ENCODE measurements at regions not wholly inside any gene's neighbourhood (a gene's known extent, or its start where the extent isn't known, plus 50 kb on each side); places are given as distances from the start of the nearest gene placed in this dataset.
A peak's percentile ranks its signal among the peaks of the same experiment; 100 is the strongest.

DNA sequence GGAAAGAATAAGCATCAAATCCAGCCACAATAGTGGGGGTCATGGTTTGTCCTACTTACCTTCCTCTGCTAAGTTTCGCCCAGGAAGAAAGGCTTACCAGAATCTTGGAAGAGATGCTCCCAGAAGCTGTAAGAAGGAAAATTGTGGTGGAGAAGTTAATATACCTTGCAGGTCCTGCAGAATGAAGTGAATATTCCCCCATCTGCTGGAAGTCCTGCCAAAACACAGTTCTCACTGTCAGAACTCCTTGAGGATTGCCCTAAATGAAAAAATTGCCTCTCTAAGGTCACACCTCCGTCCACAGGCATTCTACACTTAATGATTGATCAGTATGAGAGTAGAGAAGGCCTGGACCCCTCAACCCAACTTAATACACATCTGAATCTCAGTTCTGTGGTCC is 78.4 kb upstream of the RGS21 start:
- in situ Hi-C loops (cut with HindIII; ENCODE audit: low pct_unique_long_range_greater_than_20kb, low sequenced_read_pairs) = no loop called here
- peak in 1 of 2 experiments; percentile 49 for DNase-seq (ENCODE audit: low read depth in 1 of 2, low spot score in 1 of 2)
- no peak for TF ChIP-seq JUND (IDR thresholded peaks at IDR 0.05; ENCODE audit: low read depth)

DNA sequence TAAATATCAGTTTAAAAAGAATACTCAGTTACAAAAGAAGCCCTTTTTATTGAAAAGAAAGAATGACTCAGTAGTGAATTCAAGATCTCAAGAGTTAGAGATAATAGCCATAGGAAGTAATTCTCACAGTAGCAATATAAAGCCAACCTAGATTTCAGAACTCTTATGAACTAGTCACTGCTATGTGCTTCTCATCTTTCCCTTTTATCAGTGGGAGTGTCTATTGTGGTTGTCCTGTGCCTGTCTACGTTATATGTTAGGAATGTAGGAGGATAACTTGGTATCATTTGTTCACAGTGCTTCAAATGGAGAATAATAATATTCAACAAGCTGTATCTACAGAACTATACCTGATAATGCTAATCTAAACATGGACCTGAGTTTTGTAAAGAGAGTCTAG is 73.1 kb upstream of the RGS21 start:
- in situ Hi-C loops (cut with HindIII; ENCODE audit: low pct_unique_long_range_greater_than_20kb, low sequenced_read_pairs) = no loop called here
- DNase-seq (ENCODE audit: low read depth in 1 of 2, low spot score in 1 of 2) = no peak
- TF ChIP-seq JUND (IDR thresholded peaks at IDR 0.05; ENCODE audit: low read depth) = no peak

DNA sequence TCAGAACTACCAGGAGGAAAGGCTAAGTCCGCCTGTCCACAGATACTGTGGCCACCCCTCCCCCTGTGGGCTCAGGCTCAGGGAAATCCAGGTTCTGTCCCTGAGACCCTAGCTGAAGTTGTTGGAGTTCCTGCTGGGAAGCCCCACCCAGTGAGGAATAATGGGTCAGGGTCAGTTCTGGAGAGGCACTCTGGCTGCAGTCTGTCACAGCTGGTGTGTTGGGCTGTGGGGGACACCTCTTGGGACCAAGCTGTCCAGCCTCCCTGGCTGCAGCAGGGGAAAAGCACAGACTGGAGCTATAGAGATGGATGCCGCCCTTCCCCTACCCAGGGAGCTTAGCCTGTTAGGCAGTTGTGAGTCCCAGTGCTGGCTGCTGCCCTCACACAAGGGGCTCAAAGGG is 65.1 kb upstream of the RGS21 start:
- in situ Hi-C loops (cut with HindIII; ENCODE audit: low pct_unique_long_range_greater_than_20kb, low sequenced_read_pairs) = no loop called here
- no peak for DNase-seq (ENCODE audit: low read depth in 1 of 2, low spot score in 1 of 2)
- TF ChIP-seq JUND (IDR thresholded peaks at IDR 0.05; ENCODE audit: low read depth) = no peak

DNA sequence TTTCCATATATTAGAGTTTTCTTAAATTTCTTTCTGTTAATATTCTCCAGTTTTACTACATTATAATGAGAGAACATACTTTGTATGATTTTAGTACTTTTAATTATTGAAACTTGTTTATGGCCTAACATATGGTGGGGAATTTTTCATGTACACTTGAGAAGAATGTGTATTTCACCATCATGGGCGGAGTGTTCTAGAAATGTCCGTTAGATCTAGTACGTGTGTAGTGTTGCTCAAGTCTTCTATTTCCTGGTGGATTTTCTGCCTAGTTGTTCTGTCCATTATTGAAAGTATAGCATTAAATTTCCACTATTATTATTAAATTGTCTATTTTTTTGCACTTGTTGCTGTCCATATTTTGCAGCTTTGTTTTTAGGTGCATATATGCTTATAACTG is 64.0 kb upstream of the RGS21 start:
- TF ChIP-seq JUND (IDR thresholded peaks at IDR 0.05; ENCODE audit: low read depth) = no peak
- DNase-seq (ENCODE audit: low read depth in 1 of 2, low spot score in 1 of 2) = no peak

DNA sequence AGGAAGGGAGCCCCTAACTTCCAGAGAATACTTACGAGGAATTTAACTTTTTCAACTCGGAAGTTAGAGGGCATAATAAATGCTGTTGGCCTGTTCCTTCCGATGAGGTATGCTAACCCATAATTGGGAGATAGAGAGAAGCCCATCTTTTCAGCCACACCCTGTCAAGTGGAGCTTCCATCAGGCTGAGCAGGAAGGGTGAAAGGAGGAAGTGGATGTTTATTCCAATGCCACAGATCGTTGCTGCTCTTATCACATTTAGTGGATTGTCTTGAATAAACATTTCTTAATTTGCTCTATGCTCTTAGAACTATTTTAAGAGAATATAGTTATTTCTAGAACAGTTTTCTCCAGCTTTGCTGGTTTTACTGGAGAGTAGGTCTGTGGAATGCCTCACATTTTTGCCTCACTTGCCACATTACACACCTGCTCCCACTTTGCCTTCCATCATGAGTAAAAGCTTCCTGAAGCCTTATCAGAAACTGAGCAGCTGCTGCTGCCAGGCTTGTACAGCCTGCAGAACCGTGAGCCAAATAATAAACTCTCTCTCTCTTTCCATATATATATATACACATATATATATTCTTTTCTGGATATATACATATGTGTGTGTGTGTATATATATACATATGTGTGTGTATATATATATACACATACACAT is 60.0 kb upstream of the RGS21 start:
- DNase-seq (ENCODE audit: low read depth in 1 of 2, low spot score in 1 of 2) = no peak
- in situ Hi-C loops (cut with HindIII; ENCODE audit: low pct_unique_long_range_greater_than_20kb, low sequenced_read_pairs) = no loop called here

More for the DNA sequence above, 64.0 kb upstream of the RGS21 start:
- in situ Hi-C loops (cut with HindIII; ENCODE audit: low pct_unique_long_range_greater_than_20kb, low sequenced_read_pairs) = no loop called here

DNA sequence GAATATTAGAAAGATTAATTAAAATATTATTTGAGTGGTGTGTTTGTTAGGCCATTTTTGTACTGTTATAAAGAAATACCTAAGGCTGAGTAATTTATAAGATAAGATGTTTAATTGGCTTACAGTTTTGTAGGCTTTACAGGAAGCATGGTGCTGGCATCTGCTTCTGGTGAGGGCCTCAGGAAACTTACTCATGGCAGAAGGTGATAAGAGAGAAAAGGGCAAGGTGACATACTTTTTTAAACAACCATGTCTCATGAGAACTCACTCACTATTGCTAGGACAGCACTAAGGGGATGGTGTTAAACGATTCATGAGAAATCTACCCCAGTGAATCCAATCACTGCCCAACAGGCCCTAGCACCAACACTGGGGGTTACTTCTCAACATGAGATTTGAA is 56.7 kb upstream of the RGS21 start:
- in situ Hi-C loops (cut with HindIII; ENCODE audit: low pct_unique_long_range_greater_than_20kb, low sequenced_read_pairs) = no loop called here
- no peak for TF ChIP-seq JUND (IDR thresholded peaks at IDR 0.05; ENCODE audit: low read depth)
- DNase-seq (ENCODE audit: low read depth in 1 of 2, low spot score in 1 of 2) = no peak

More for the DNA sequence above, 60.0 kb upstream of the RGS21 start:
- TF ChIP-seq JUND (IDR thresholded peaks at IDR 0.05; ENCODE audit: low read depth) = no peak

DNA sequence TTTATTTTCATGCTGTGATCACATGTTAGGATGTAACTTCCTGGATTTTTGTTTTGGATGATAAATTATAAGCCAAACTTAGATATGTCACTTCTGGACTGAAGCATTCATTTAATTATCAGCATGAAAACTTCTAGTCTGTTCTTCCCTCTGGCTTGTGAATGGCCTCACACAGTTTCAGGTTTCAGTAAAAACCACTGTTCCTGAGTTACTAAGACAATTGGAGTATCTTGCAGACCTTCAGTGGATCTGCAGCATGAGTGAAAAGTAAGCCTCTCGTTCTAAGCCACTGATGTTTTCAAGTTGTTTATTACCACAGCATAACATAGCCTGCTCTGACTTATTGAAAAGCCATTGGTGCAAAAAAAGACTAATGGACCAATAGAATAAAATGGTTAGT is 55.3 kb upstream of the RGS21 start:
- no peak for TF ChIP-seq JUND (IDR thresholded peaks at IDR 0.05; ENCODE audit: low read depth)
- DNase-seq (ENCODE audit: low read depth in 1 of 2, low spot score in 1 of 2) = no peak
- in situ Hi-C loops (cut with HindIII; ENCODE audit: low pct_unique_long_range_greater_than_20kb, low sequenced_read_pairs) = no loop called here

DNA sequence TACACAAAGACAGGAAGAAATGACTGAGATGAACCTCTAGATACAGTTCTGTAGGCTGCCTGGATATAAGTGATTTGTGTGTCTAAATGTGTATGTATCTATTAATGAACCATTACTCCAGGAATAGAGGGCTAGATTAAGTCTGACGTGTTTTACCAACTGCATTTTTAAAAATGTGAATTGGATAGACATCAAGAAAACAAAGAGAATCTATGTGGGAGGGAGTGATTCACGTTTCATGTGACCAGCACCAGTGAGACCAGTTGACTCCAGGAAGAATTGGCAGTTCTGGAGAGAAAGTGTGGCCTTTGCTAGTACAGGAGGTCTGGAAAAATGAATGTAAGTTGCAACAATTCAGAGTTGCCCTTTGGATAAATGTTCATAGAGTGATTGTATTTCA is 53.4 kb upstream of the RGS21 start:
- TF ChIP-seq JUND (IDR thresholded peaks at IDR 0.05; ENCODE audit: low read depth) = no peak
- in situ Hi-C loops (cut with HindIII; ENCODE audit: low pct_unique_long_range_greater_than_20kb, low sequenced_read_pairs) = no loop called here
- DNase-seq (ENCODE audit: low read depth in 1 of 2, low spot score in 1 of 2) = no peak

DNA sequence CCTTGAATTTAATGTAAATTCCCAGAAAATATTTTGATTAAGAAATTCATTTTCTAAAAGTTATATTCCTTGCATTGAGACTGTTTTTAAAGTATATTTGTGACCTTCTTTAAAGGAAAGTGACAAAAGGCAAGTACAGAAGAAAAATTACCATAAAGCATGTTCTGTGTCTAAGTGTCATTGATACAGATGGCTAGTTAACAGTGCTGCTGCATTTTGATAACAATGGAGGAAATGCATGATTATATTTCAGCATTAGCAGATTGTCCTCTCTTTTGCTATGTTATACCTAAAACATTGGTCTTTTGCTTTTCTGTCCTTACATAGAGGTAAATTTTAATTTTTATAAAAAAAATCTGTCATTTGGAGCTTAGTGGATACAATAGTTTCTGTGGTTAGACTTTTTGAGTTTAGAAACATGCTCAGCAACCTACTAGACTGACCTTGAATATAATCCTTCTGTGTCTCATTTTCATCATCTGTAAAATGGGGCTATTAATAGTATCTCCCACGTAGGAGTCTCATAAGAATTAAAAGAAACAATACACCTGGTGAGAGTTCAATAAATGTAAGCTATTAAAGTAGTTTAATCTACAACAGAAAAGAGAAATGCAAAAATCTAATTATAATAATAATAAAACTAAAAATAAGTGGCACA is 51.1 kb upstream of the RGS21 start:
- in situ Hi-C loops (cut with HindIII; ENCODE audit: low pct_unique_long_range_greater_than_20kb, low sequenced_read_pairs) = no loop called here
- no peak for DNase-seq (ENCODE audit: low read depth in 1 of 2, low spot score in 1 of 2)
- no peak for TF ChIP-seq JUND (IDR thresholded peaks at IDR 0.05; ENCODE audit: low read depth)

DNA sequence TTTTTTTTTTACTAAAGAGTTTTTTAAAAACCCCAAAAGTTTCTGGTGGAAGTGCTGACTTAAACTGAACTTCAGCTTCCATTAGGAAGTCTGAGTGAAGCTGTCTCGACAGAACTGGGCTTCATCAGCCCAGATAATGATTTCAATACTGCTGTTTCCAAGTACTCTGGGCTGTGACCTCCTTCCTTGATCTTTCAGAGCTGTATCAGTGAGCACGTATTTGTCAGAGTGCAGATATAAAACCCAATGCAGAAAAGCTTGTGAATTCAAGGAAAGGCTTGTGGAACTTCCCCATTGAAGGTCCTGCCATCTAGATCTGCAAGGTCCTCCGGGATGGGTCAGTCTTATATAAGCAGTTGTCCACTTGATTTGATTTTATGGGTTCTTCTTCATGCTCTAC is 50.1 kb upstream of the RGS21 start:
- in situ Hi-C loops (cut with HindIII; ENCODE audit: low pct_unique_long_range_greater_than_20kb, low sequenced_read_pairs) = no loop called here
- no peak for TF ChIP-seq JUND (IDR thresholded peaks at IDR 0.05; ENCODE audit: low read depth)
- no peak for DNase-seq (ENCODE audit: low read depth in 1 of 2, low spot score in 1 of 2)
